GM12878 (cell line): ENCODE measurements at regions not wholly inside any gene's neighbourhood (a gene's known extent, or its start where the extent isn't known, plus 50 kb on each side); places are given as distances from the start of the nearest gene placed in this dataset.

Source experiments
- ATAC-seq: fragments of 200-7000 bp; cut with Tn5 transposase; 3 replicates; pipeline ENCODE4 v1.9.1; 2020; ENCODE audit warnings: mild to moderate bottlenecking, moderate library complexity
- BruUV-seq: library from RNA; stranded (reverse); fragments of 400-500 nt; replicated peaks from 2 replicates; lab custom pipeline; 2021; lab: Mats Ljungman, UMichigan
- CTCF ChIA-PET: fragments of 300-600 bp; sonication (Branson Sonifier 250); formaldehyde crosslinking; extraction: SDS; loops from one replicate; lab custom pipeline; 2021; ENCODE audit warnings: inconsistent platforms; lab: Yijun Ruan, JAX
- POLR2A ChIA-PET: fragments of 350-600 bp; formaldehyde crosslinking; extraction: SDS; loops from one replicate; lab custom pipeline; 2021; ENCODE audit warnings: inconsistent platforms; lab: Charles Lee
- RAD21 ChIA-PET: fragments of 300-600 bp; sonication (Branson Sonifier 250); formaldehyde crosslinking; loops from one replicate; lab custom pipeline; 2023; ENCODE audit warnings: antibody characterized with exemption; ENCODE audit not compliant: unreplicated experiment; lab: Charles Lee
- SMC1A ChIA-PET: fragments of 300-600 bp; sonication (Branson Sonifier 250); formaldehyde crosslinking; loops from one replicate; lab custom pipeline; 2023; ENCODE audit not compliant: unreplicated experiment, uncharacterized antibody; lab: Charles Lee
- DNase-seq: peaks from one replicate; pipeline ENCODE4 v3.0.0-alpha.2; 2011; ENCODE audit warnings: low read depth, low spot score
- FAIRE-seq: peaks from 3 replicates; lab custom pipeline; 2011; peaks lifted over from hg19 to GRCh38; lab: Jason Lieb, UNC
- H2AFZ ChIP-seq: 2 replicates; pipeline ENCODE4 v1.6.0; 2011; ENCODE audit warnings: low read depth, low read length, control low read depth; ENCODE audit not compliant: control insufficient read depth
- H3K27ac ChIP-seq: 2 replicates; pipeline ENCODE4 v1.5.1; 2011; ENCODE audit warnings: control low read depth; ENCODE audit not compliant: control insufficient read depth, insufficient read depth
- H3K27me3 ChIP-seq, 2 experiments: replicated peaks in 1 of 2; 2 replicates each; pipeline versions ENCODE4 v1.6.0 to v1.6.1; 2011; ENCODE audit warnings: low read length in 1 of 2; ENCODE audit not compliant: control insufficient read depth in 2 of 2, insufficient read depth in 2 of 2
- H3K36me3 ChIP-seq, 2 experiments: 2 replicates each; pipeline ENCODE4 v1.5.1; 2011; ENCODE audit warnings: low read length in 1 of 2; ENCODE audit not compliant: control insufficient read depth in 2 of 2, insufficient read depth in 2 of 2
- H3K4me1 ChIP-seq: 2 replicates; pipeline ENCODE4 v1.6.1; 2011; ENCODE audit warnings: mild to moderate bottlenecking, low read length, moderate library complexity, mixed read lengths; ENCODE audit not compliant: control insufficient read depth, insufficient read depth
- H3K4me2 ChIP-seq: 2 replicates; pipeline ENCODE4 v1.6.0; 2011; ENCODE audit warnings: control low read depth; ENCODE audit not compliant: control insufficient read depth, insufficient read depth
- H3K4me3 ChIP-seq: fragments of 200-600 bp; sonication (generic); 2 replicates; pipeline ENCODE4 v1.5.1; 2016
- H3K79me2 ChIP-seq: 2 replicates; pipeline ENCODE4 v1.6.0; 2011; ENCODE audit warnings: low read length; ENCODE audit not compliant: control insufficient read depth, insufficient read depth
- H3K9ac ChIP-seq: 2 replicates; pipeline ENCODE4 v1.8.0; 2011; ENCODE audit warnings: low read length, control low read depth, mixed read lengths; ENCODE audit not compliant: control insufficient read depth, insufficient read depth
- H3K9me3 ChIP-seq: replicated peaks from 3 replicates; pipeline ENCODE4 v1.5.1; 2011; ENCODE audit warnings: mild to moderate bottlenecking, low read length; ENCODE audit not compliant: control insufficient read depth, insufficient read depth
- H4K20me1 ChIP-seq: 2 replicates; pipeline ENCODE4 v1.6.0; 2011; ENCODE audit not compliant: control insufficient read depth, insufficient read depth
- ASH2L ChIP-seq: fragments of 300-600, 200-600 bp; sonication (generic); IDR thresholded peaks from 2 replicates; pipeline ENCODE4 v1.6.1; 2017; ENCODE audit warnings: low read depth, mild to moderate bottlenecking, borderline replicate concordance
- CBFB ChIP-seq: IDR thresholded peaks from 2 replicates; pipeline ENCODE4 v1.6.1; 2016; ENCODE audit warnings: antibody characterized with exemption, low read depth
- GABPA ChIP-seq: IDR thresholded peaks from 2 replicates; pipeline ENCODE4 v1.6.1; 2014; ENCODE audit warnings: antibody characterized with exemption, low read depth, mild to moderate bottlenecking, inconsistent platforms
- HDGF ChIP-seq: fragments of 450-650 bp; IDR thresholded peaks from 2 replicates; pipeline ENCODE4 v1.6.1; 2016; ENCODE audit warnings: antibody characterized with exemption
- IRF4 ChIP-seq: IDR thresholded peaks from 2 replicates; pipeline ENCODE4 v1.6.1; 2011; ENCODE audit warnings: low read depth, low read length
- NR2F1 ChIP-seq: fragments of 450-650 bp; conservative IDR thresholded peaks from 2 replicates; pipeline ENCODE4 v1.6.1; 2017; ENCODE audit warnings: mild to moderate bottlenecking
- POU2F2 ChIP-seq: IDR thresholded peaks from 3 replicates; pipeline ENCODE4 v1.6.1; 2011; ENCODE audit warnings: low read depth, mild to moderate bottlenecking, low read length, borderline replicate concordance
- RAD21 ChIP-seq: IDR thresholded peaks from 2 replicates; pipeline ENCODE4 v1.6.1; 2011; ENCODE audit warnings: mild to moderate bottlenecking, low read depth, low read length, moderate library complexity; ENCODE audit not compliant: insufficient read depth
- STAT1 ChIP-seq: fragments of 450-650 bp; conservative IDR thresholded peaks from 2 replicates; pipeline ENCODE4 v1.6.1; 2014; ENCODE audit warnings: antibody characterized with exemption, mild to moderate bottlenecking
- TBL1XR1 ChIP-seq: IDR thresholded peaks from 2 replicates; pipeline ENCODE4 v1.6.1; 2012; ENCODE audit warnings: low read depth, low read length, improper control_type of control experiment
- ZNF207 ChIP-seq: fragments of 450-650 bp; IDR thresholded peaks from 2 replicates; pipeline ENCODE4 v1.6.1; 2014; ENCODE audit warnings: antibody characterized with exemption, mild to moderate bottlenecking, borderline replicate concordance
- ZNF622 ChIP-seq: fragments of 450-650 bp; IDR thresholded peaks from 2 replicates; pipeline ENCODE4 v1.6.1; 2017; ENCODE audit warnings: mild to moderate bottlenecking, inconsistent platforms
- WGBS: methylation state at CpG from one replicate; pipeline ENCODE4 v1.1.6; 2016; ENCODE audit warnings: low lambda C conversion rate; ENCODE audit not compliant: insufficient replicate concordance, insufficient coverage; ENCODE audit errors: missing lambda C conversion rate; 5-methylcytosine and 5-hydroxymethylcytosine counted together
- in situ Hi-C: fragments of 300-500 bp; cut with MboI; formaldehyde crosslinking; loops from 9 replicates; pipeline ENCODE4 v1.14.3; 2018; ENCODE audit warnings: mixed read lengths
- intact Hi-C: fragments of 100-400 bp; cut with micrococcal nuclease; formaldehyde crosslinking; loops from one replicate; pipeline ENCODE4 v1.14.2; 2022; ENCODE audit not compliant: unreplicated experiment
- TF ChIP-seq, protein P1 (sequence below): IDR thresholded peaks from 2 replicates; pipeline ENCODE4 v1.6.1; 2012; ENCODE audit warnings: improper control_type of control experiment, low read depth, low read length; ENCODE audit not compliant: insufficient replicate concordance
- TF ChIP-seq, protein P2 (sequence below), 3 experiments: IDR thresholded peaks in 2 of 3; conservative IDR thresholded peaks in 1 of 3; 2 replicates each; pipeline ENCODE4 v1.5.1; 2011; ENCODE audit warnings: low read depth in 3 of 3, low read length in 3 of 3, mild to moderate bottlenecking in 3 of 3, control low read depth in 2 of 3, moderate library complexity in 2 of 3, inconsistent platforms in 1 of 3, mixed read lengths in 1 of 3; ENCODE audit not compliant: control insufficient read depth in 2 of 3, insufficient read depth in 1 of 3; ENCODE audit errors: extremely low read depth in 1 of 3

DNA sequence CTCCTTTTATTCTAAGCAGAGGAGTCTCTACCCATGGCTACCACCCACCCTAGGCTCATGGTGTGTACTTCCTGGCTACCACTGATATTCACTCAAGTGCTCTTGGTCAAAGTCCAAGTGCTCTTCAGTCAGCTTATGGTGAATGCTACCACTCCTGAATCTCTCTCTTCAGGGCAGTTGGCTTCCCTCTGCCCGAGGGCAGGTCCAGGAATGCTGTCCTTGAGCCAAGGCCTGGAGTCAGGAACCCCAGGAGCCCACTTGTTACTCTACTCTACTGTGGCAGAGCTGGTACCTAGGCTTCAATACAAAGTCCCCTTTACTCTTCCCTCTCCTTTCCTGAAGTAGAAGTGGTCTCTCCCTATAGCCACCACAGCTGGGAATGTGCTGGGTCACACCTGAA lies 226.0 kb downstream of the DIPK2A start:
- no peak overlapping the region for H3K27ac ChIP-seq
- CTCF ChIA-PET: no interaction called here
- ATAC-seq: no peak
- RAD21 ChIA-PET: no interaction called here
- FAIRE-seq: no peak
- H3K4me2 ChIP-seq: no peak overlapping the region
- POLR2A ChIA-PET: no interaction called here
- TF ChIP-seq NR2F1: no peak
- TF ChIP-seq ZNF207: no peak
- TF ChIP-seq ASH2L: no peak
- no peak for TF ChIP-seq HDGF
- no peak for TF ChIP-seq ZNF622
- H3K79me2 ChIP-seq: no peaks in the 10 kb centered on the region
- no peak for DNase-seq
- 0% methylated on average over 1 of the region's 1 CpG for WGBS
- in situ Hi-C loops: no loop called here
- H3K27me3 ChIP-seq: no peaks in the 10 kb centered on the region
- no TSS peak for BruUV-seq
- H4K20me1 ChIP-seq: no peaks in the 10 kb centered on the region
- intact Hi-C loops: no loop called here
- SMC1A ChIA-PET: no interaction called here
- H2AFZ ChIP-seq: no peak overlapping the region
- H3K36me3 ChIP-seq: no peaks in the 10 kb centered on the region
- no peak overlapping the region for H3K4me3 ChIP-seq
- no peak overlapping the region for H3K9ac ChIP-seq
- H3K4me1 ChIP-seq: no peaks in the 10 kb centered on the region
- peaks cover 3% of the 10 kb centered on the region; the same call in 2 of the 3 replicates for H3K9me3 ChIP-seq

DNA sequence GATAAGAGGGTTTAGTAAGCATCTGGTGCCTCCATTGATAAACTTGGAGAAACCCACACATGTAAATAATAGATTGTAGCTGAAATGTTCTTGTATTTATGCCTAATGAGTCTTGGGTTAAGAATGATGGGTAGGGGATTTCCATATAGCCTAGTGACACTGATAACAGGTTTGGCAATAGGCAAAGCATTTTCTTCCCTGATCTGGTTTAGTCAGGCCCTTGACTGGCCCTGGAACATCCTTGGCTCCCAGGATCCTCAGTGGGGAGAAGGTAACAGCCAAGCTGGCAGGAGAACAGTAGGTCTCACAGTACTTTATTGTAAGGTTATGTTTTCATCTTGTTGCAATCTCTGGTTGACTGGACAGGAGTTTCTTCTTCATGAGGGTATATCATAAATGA lies 228.4 kb downstream of the DIPK2A start:
- FAIRE-seq: no peak
- ChIA-PET POLR2A (no interaction called here), CTCF (no interaction called here), SMC1A (no interaction called here), RAD21 (no interaction called here)
- no peak for DNase-seq
- no peak overlapping the region for H3K4me3 ChIP-seq
- peaks cover under 1% of the 10 kb centered on the region; the same call in 2 of the 3 replicates for H3K9me3 ChIP-seq
- no peak for ATAC-seq
- H4K20me1 ChIP-seq: no peaks in the 10 kb centered on the region
- intact Hi-C loops: no loop called here
- no peak overlapping the region for H3K9ac ChIP-seq
- H3K36me3 ChIP-seq: no peaks in the 10 kb centered on the region
- no TSS peak for BruUV-seq
- H3K27ac ChIP-seq: no peak overlapping the region
- no peaks in the 10 kb centered on the region for H3K27me3 ChIP-seq
- no peak overlapping the region for H2AFZ ChIP-seq
- no peak overlapping the region for H3K4me2 ChIP-seq
- in situ Hi-C loops: no loop called here
- H3K79me2 ChIP-seq: no peaks in the 10 kb centered on the region
- no peaks in the 10 kb centered on the region for H3K4me1 ChIP-seq
- TF ChIP-seq CBFB (no peak), TBL1XR1 (no peak), IRF4 (no peak), GABPA (no peak), POU2F2 (no peak), STAT1 (no peak), RAD21 (no peak)
- TF ChIP-seq, protein P1, sequence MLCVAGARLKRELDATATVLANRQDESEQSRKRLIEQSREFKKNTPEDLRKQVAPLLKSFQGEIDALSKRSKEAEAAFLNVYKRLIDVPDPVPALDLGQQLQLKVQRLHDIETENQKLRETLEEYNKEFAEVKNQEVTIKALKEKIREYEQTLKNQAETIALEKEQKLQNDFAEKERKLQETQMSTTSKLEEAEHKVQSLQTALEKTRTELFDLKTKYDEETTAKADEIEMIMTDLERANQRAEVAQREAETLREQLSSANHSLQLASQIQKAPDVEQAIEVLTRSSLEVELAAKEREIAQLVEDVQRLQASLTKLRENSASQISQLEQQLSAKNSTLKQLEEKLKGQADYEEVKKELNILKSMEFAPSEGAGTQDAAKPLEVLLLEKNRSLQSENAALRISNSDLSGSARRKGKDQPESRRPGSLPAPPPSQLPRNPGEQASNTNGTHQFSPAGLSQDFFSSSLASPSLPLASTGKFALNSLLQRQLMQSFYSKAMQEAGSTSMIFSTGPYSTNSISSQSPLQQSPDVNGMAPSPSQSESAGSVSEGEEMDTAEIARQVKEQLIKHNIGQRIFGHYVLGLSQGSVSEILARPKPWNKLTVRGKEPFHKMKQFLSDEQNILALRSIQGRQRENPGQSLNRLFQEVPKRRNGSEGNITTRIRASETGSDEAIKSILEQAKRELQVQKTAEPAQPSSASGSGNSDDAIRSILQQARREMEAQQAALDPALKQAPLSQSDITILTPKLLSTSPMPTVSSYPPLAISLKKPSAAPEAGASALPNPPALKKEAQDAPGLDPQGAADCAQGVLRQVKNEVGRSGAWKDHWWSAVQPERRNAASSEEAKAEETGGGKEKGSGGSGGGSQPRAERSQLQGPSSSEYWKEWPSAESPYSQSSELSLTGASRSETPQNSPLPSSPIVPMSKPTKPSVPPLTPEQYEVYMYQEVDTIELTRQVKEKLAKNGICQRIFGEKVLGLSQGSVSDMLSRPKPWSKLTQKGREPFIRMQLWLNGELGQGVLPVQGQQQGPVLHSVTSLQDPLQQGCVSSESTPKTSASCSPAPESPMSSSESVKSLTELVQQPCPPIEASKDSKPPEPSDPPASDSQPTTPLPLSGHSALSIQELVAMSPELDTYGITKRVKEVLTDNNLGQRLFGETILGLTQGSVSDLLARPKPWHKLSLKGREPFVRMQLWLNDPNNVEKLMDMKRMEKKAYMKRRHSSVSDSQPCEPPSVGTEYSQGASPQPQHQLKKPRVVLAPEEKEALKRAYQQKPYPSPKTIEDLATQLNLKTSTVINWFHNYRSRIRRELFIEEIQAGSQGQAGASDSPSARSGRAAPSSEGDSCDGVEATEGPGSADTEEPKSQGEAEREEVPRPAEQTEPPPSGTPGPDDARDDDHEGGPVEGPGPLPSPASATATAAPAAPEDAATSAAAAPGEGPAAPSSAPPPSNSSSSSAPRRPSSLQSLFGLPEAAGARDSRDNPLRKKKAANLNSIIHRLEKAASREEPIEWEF: no peak
- TF ChIP-seq, protein P2, sequence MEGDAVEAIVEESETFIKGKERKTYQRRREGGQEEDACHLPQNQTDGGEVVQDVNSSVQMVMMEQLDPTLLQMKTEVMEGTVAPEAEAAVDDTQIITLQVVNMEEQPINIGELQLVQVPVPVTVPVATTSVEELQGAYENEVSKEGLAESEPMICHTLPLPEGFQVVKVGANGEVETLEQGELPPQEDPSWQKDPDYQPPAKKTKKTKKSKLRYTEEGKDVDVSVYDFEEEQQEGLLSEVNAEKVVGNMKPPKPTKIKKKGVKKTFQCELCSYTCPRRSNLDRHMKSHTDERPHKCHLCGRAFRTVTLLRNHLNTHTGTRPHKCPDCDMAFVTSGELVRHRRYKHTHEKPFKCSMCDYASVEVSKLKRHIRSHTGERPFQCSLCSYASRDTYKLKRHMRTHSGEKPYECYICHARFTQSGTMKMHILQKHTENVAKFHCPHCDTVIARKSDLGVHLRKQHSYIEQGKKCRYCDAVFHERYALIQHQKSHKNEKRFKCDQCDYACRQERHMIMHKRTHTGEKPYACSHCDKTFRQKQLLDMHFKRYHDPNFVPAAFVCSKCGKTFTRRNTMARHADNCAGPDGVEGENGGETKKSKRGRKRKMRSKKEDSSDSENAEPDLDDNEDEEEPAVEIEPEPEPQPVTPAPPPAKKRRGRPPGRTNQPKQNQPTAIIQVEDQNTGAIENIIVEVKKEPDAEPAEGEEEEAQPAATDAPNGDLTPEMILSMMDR (IDR thresholded peaks at IDR 0.05 in 2 of 3, conservative IDR thresholded peaks at IDR 0.05 in 1 of 3; ENCODE audit: control insufficient read depth in 2 of 3, extremely low read depth in 1 of 3, insufficient read depth in 1 of 3, low read depth in 3 of 3, low read length in 3 of 3): no peak
